AG10803 (cell line): ENCODE measurements at regions not wholly inside any gene's neighbourhood (a gene's known extent, or its start where the extent isn't known, plus 50 kb on each side); places are given as distances from the start of the nearest gene placed in this dataset.
"Not testable (repeated sequence)": the region's sequence is repeated elsewhere in the genome, so short reads cannot be mapped to it uniquely, and the experiment has no call there.

ENCODE experiments used
- DNase-seq: peaks from one replicate; pipeline ENCODE4 v3.0.0; 2010; ENCODE audit warnings: low read depth
- H3K4me3 ChIP-seq: 2 replicates; pipeline ENCODE4 v1.5.1; 2011; ENCODE audit warnings: mild to moderate bottlenecking, low read length, control low read depth
- TF ChIP-seq, protein P1 (sequence below): conservative IDR thresholded peaks from 2 replicates; pipeline ENCODE4 v1.5.1; 2011; ENCODE audit warnings: mild to moderate bottlenecking, low read length, control low read depth, inconsistent platforms

GRCh38 chr14:36420149-36420687 is 99.8 kb upstream of the MBIP start:
- DNase-seq, result no peak
- no peak overlapping the region for H3K4me3 ChIP-seq
- TF ChIP-seq, protein P1, sequence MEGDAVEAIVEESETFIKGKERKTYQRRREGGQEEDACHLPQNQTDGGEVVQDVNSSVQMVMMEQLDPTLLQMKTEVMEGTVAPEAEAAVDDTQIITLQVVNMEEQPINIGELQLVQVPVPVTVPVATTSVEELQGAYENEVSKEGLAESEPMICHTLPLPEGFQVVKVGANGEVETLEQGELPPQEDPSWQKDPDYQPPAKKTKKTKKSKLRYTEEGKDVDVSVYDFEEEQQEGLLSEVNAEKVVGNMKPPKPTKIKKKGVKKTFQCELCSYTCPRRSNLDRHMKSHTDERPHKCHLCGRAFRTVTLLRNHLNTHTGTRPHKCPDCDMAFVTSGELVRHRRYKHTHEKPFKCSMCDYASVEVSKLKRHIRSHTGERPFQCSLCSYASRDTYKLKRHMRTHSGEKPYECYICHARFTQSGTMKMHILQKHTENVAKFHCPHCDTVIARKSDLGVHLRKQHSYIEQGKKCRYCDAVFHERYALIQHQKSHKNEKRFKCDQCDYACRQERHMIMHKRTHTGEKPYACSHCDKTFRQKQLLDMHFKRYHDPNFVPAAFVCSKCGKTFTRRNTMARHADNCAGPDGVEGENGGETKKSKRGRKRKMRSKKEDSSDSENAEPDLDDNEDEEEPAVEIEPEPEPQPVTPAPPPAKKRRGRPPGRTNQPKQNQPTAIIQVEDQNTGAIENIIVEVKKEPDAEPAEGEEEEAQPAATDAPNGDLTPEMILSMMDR, result no peak

GRCh38 chr14:36418937-36419336 is 98.5 kb upstream of the MBIP start:
- TF ChIP-seq, protein P1, result no peak
- no peak overlapping the region for H3K4me3 ChIP-seq
- DNase-seq, result no peak

- not testable (repeated sequence) for H3K4me3 ChIP-seq, DNase-seq
Observed at GRCh38 chr14:36411951-36412350, 91.5 kb upstream of the MBIP start.

- TF ChIP-seq, protein P1, result no peak
- no peak overlapping the region for H3K4me3 ChIP-seq
- no peak for DNase-seq
Observed at GRCh38 chr14:36408388-36408787, 88.0 kb upstream of the MBIP start.

GRCh38 chr14:36405589-36406274 is 85.3 kb upstream of the MBIP start:
- H3K4me3 ChIP-seq, result no peak overlapping the region
- no peak for DNase-seq
- TF ChIP-seq, protein P1, result no peak

- H3K4me3 ChIP-seq, result no peak overlapping the region
- TF ChIP-seq, protein P1, result no peak
- DNase-seq, result no peak
Observed at GRCh38 chr14:36402867-36403266, 82.4 kb upstream of the MBIP start.

- TF ChIP-seq, protein P1, result no peak
- H3K4me3 ChIP-seq, result no peak overlapping the region
- no peak for DNase-seq
Observed at GRCh38 chr14:36398463-36399291, 78.2 kb upstream of the MBIP start.
